Right atrium auricular region (tissue), 2 donors: ENCODE measurements at regions not wholly inside any gene's neighbourhood (a gene's known extent, or its start where the extent isn't known, plus 50 kb on each side); places are given as distances from the start of the nearest gene placed in this dataset.

Experiments used
- DNase-seq: peaks from one replicate; pipeline ENCODE4 v3.0.0-alpha.2; 2019; ENCODE audit warnings: low spot score
- H3K27ac ChIP-seq, 2 donors: fragments of 200-600 bp; sonication (generic); 1 replicate in 1 of 2; 2 replicates in 1 of 2; pipeline ENCODE4 v1.5.1; 2016 to 2019
- H3K27me3 ChIP-seq, 2 donors: fragments of 200-600 bp; sonication (generic); one replicate each; pipeline versions ENCODE4 v1.5.1 to v1.6.0; 2017 to 2019
- H3K36me3 ChIP-seq: fragments of 200-600 bp; sonication (generic); one replicate; pipeline ENCODE4 v1.5.1; 2016
- H3K4me1 ChIP-seq, 2 donors: fragments of 200-600 bp; sonication (generic); one replicate each; pipeline versions ENCODE4 v1.5.1 to v1.6.0; 2017 to 2019
- H3K4me3 ChIP-seq, 2 donors: fragments of 200-600 bp; sonication (generic); 1 replicate in 1 of 2; 2 replicates in 1 of 2; pipeline ENCODE4 v1.5.1; 2017 to 2019; ENCODE audit warnings: mild to moderate bottlenecking in 1 of 2, moderate library complexity in 1 of 2
- H3K9me3 ChIP-seq, 2 donors: fragments of 200-600 bp; sonication (generic); one replicate each; pipeline ENCODE4 v1.5.1; 2019
- CTCF ChIP-seq, 2 donors: fragments of 200-600 bp; sonication (generic); IDR thresholded peaks; one replicate each; pipeline ENCODE4 v1.5.1; 2019; ENCODE audit warnings: antibody characterized with exemption in 2 of 2

- peak; percentile 47 for DNase-seq
- H3K4me3 ChIP-seq: no peak overlapping the region
- H3K27ac ChIP-seq: no peak overlapping the region
- H3K27me3 ChIP-seq: no peaks in the 10 kb centered on the region
- no peaks in the 10 kb centered on the region for H3K36me3 ChIP-seq
- no peaks in the 10 kb centered on the region for H3K9me3 ChIP-seq
- no peak for TF ChIP-seq CTCF (IDR thresholded peaks at IDR 0.05)
- H3K4me1 ChIP-seq: peaks cover 0 to 9% of the 10 kb centered on the region in 2 donors
Observed at GRCh38 chr14:104425763-104426646, 153.6 kb upstream of the C14orf180 start.

GRCh38 chr14:104427131-104427851 lies 152.3 kb upstream of the C14orf180 start:
- Histone ChIP-seq H3K9me3 (no peaks in the 10 kb centered on the region), H3K36me3 (no peaks in the 10 kb centered on the region), H3K4me1 (peaks cover 0 to 9% of the 10 kb centered on the region in 2 donors), H3K27ac (no peak overlapping the region), H3K4me3 (no peak overlapping the region), H3K27me3 (no peaks in the 10 kb centered on the region)
- DNase-seq: peak; percentile 21
- no peak for TF ChIP-seq CTCF (IDR thresholded peaks at IDR 0.05)

- peak; percentile 13 for DNase-seq
- no peak for TF ChIP-seq CTCF (IDR thresholded peaks at IDR 0.05)
- H3K27me3 ChIP-seq: no peaks in the 10 kb centered on the region
Observed at GRCh38 chr14:104428333-104428851, 151.2 kb upstream of the C14orf180 start.

GRCh38 chr14:104428860-104429259 lies 150.7 kb upstream of the C14orf180 start:
- Histone ChIP-seq H3K9me3 (no peaks in the 10 kb centered on the region), H3K27me3 (no peaks in the 10 kb centered on the region), H3K4me3 (no peak overlapping the region), H3K4me1 (peaks cover 0 to 9% of the 10 kb centered on the region in 2 donors), H3K27ac (no peak overlapping the region), H3K36me3 (no peaks in the 10 kb centered on the region)
- peak; percentile 30 for DNase-seq
- TF ChIP-seq CTCF (IDR thresholded peaks at IDR 0.05): no peak

More at GRCh38 chr14:104428333-104428851, 151.2 kb upstream of the C14orf180 start:
- Histone ChIP-seq H3K9me3 (no peaks in the 10 kb centered on the region), H3K27ac (no peak overlapping the region), H3K4me1 (peaks cover 0 to 9% of the 10 kb centered on the region in 2 donors), H3K4me3 (no peak overlapping the region), H3K36me3 (no peaks in the 10 kb centered on the region)

GRCh38 chr14:104429291-104429861 lies 150.2 kb upstream of the C14orf180 start:
- no peak overlapping the region for H3K27ac ChIP-seq
- H3K4me1 ChIP-seq: peaks cover 0 to 6% of the 10 kb centered on the region in 2 donors
- no peak overlapping the region for H3K4me3 ChIP-seq
- H3K36me3 ChIP-seq: no peaks in the 10 kb centered on the region
- H3K27me3 ChIP-seq: no peaks in the 10 kb centered on the region
- peak; percentile 34 for DNase-seq
- TF ChIP-seq CTCF (IDR thresholded peaks at IDR 0.05): no peak
- no peaks in the 10 kb centered on the region for H3K9me3 ChIP-seq
